Mammary epithelial cell (primary cell): ENCODE measurements at regions not wholly inside any gene's neighbourhood (a gene's known extent, or its start where the extent isn't known, plus 50 kb on each side); places are given as distances from the start of the nearest gene placed in this dataset.

Source experiments
- CTCF ChIP-seq, 2 donors: IDR thresholded peaks in 1 of 2; conservative IDR thresholded peaks in 1 of 2; 2 replicates each; pipeline ENCODE4 v1.5.1; 2011 to 2012; ENCODE audit warnings: inconsistent platforms in 2 of 2, low read length in 2 of 2, mild to moderate bottlenecking in 2 of 2, control low read depth in 1 of 2, low read depth in 1 of 2; ENCODE audit not compliant: insufficient read depth in 1 of 2; ENCODE audit errors: extremely low read depth in 1 of 2
- EZH2 ChIP-seq: IDR thresholded peaks from 2 replicates; pipeline ENCODE4 v1.6.1; 2012; ENCODE audit warnings: low read length, inconsistent platforms, borderline replicate concordance

GRCh38 chr13:85666356-85666755 lies 132.9 kb downstream of the SLITRK6 start:
- TF ChIP-seq CTCF (conservative IDR thresholded peaks at IDR 0.05 in 1 of 2, IDR thresholded peaks at IDR 0.05 in 1 of 2; ENCODE audit: extremely low read depth in 1 of 2, insufficient read depth in 1 of 2, low read depth in 1 of 2, low read length in 2 of 2) (no peak), EZH2 (no peak)
